Fibroblast of the aortic adventitia (primary cell): ENCODE measurements at regions not wholly inside any gene's neighbourhood (a gene's known extent, or its start where the extent isn't known, plus 50 kb on each side); places are given as distances from the start of the nearest gene placed in this dataset.

Source experiments
- DNase-seq: peaks from one replicate; pipeline ENCODE4 v3.0.0-alpha.2; 2010; ENCODE audit warnings: low read depth
- H3K4me3 ChIP-seq: 2 replicates; pipeline ENCODE4 v1.5.1; 2011; ENCODE audit warnings: low read depth, mild to moderate bottlenecking, control low read depth, low read length, moderate library complexity
- CTCF ChIP-seq: IDR thresholded peaks from 2 replicates; pipeline ENCODE4 v1.5.1; 2011; ENCODE audit warnings: mild to moderate bottlenecking, low read length, control low read depth, inconsistent platforms; ENCODE audit not compliant: insufficient read depth

- DNase-seq = no peak
- no peak for TF ChIP-seq CTCF
- no peak overlapping the region for H3K4me3 ChIP-seq
These were observed 199.2 kb upstream of the CFAP20DC start for GRCh38 chr3:59249004-59249403.

GRCh38 chr3:59247402-59247841, 197.6 kb upstream of the CFAP20DC start:
- no peak for TF ChIP-seq CTCF
- no peak overlapping the region for H3K4me3 ChIP-seq
- DNase-seq = no peak

- H3K4me3 ChIP-seq = no peak overlapping the region
- DNase-seq = peak; percentile 41
- no peak for TF ChIP-seq CTCF
These were observed 197.0 kb upstream of the CFAP20DC start for GRCh38 chr3:59246719-59247401.

GRCh38 chr3:59245859-59246501, 196.2 kb upstream of the CFAP20DC start:
- H3K4me3 ChIP-seq = no peak overlapping the region
- no peak for TF ChIP-seq CTCF
- DNase-seq = peak; percentile 79

- DNase-seq = peak; percentile 61
- no peak overlapping the region for H3K4me3 ChIP-seq
- TF ChIP-seq CTCF = no peak
These were observed 195.6 kb upstream of the CFAP20DC start for GRCh38 chr3:59245300-59245858.

GRCh38 chr3:59244343-59244742, 194.5 kb upstream of the CFAP20DC start:
- no peak overlapping the region for H3K4me3 ChIP-seq
- no peak for TF ChIP-seq CTCF
- DNase-seq = no peak
